OCI-M1 (cell line): ENCODE measurements at regions not wholly inside any gene's neighbourhood (a gene's known extent, or its start where the extent isn't known, plus 50 kb on each side); places are given as distances from the start of the nearest gene placed in this dataset.

ENCODE experiments used
- DNase-seq: peaks from one replicate; lab custom pipeline; 2025; lab: John Stamatoyannopoulos, UW

GRCh38 chr1:221104596-221104995 lies 225.4 kb downstream of the HLX start:
- no peak for DNase-seq

- peak; percentile 26 for DNase-seq
These were observed 226.3 kb downstream of the HLX start for GRCh38 chr1:221105578-221105977.

- DNase-seq, result no peak
These were observed 227.4 kb downstream of the HLX start for GRCh38 chr1:221106616-221107015.

- no peak for DNase-seq
These were observed 230.7 kb downstream of the HLX start for GRCh38 chr1:221109930-221110329.

GRCh38 chr1:221117133-221117532 lies 237.9 kb downstream of the HLX start:
- DNase-seq, result no peak

GRCh38 chr1:221117548-221117951 lies 238.3 kb downstream of the HLX start:
- no peak for DNase-seq

- no peak for DNase-seq
These were observed 239.1 kb downstream of the HLX start for GRCh38 chr1:221118176-221118937.

GRCh38 chr1:221118938-221119320 lies 239.7 kb downstream of the HLX start:
- DNase-seq, result no peak

- DNase-seq, result no peak
These were observed 243.3 kb downstream of the HLX start for GRCh38 chr1:221122501-221122900.

GRCh38 chr1:221125976-221126375 lies 246.7 kb downstream of the HLX start:
- no peak for DNase-seq

GRCh38 chr1:221137666-221138065 lies 258.4 kb downstream of the HLX start:
- DNase-seq, result no peak

GRCh38 chr1:221138516-221138915 lies 259.3 kb downstream of the HLX start:
- no peak for DNase-seq

- no peak for DNase-seq
These were observed 260.7 kb downstream of the HLX start for GRCh38 chr1:221139991-221140390.

- DNase-seq, result no peak
These were observed 261.9 kb downstream of the HLX start for GRCh38 chr1:221141096-221141495.

- DNase-seq, result no peak
These were observed 262.5 kb downstream of the HLX start for GRCh38 chr1:221141606-221142285.

- no peak for DNase-seq
These were observed 269.4 kb downstream of the HLX start for GRCh38 chr1:221148660-221149059.

GRCh38 chr1:221149111-221149510 lies 269.9 kb downstream of the HLX start:
- DNase-seq, result no peak

GRCh38 chr1:221149555-221150075 lies 270.4 kb downstream of the HLX start:
- DNase-seq, result no peak

- no peak for DNase-seq
These were observed 271.8 kb downstream of the HLX start for GRCh38 chr1:221150996-221151395.

GRCh38 chr1:221154932-221155331 lies 275.7 kb downstream of the HLX start:
- no peak for DNase-seq

GRCh38 chr1:221157026-221157761 lies 278.0 kb downstream of the HLX start:
- peak; percentile 58 for DNase-seq

- no peak for DNase-seq
These were observed 280.4 kb downstream of the HLX start for GRCh38 chr1:221159608-221160007.

- no peak for DNase-seq
These were observed 282.4 kb downstream of the HLX start for GRCh38 chr1:221161571-221162041.
